ENCODE measurements at regions not wholly inside any gene's neighbourhood (a gene's known extent, or its start where the extent isn't known, plus 50 kb on each side); places are given as distances from the start of the nearest gene placed in this dataset.
"Not testable (repeated sequence)": the region's sequence is repeated elsewhere in the genome, so short reads cannot be mapped to it uniquely, and the experiment has no call there.

GRCh38 chr3:104445252-104445919, 921.3 kb upstream of the ALCAM start:
- intact Hi-C loops (cut with micrococcal nuclease) = not testable (repeated sequence)

- intact Hi-C loops (cut with micrococcal nuclease) = no loop called here
Measured at GRCh38 chr3:104447681-104448080, 919.0 kb upstream of the ALCAM start.

DNA sequence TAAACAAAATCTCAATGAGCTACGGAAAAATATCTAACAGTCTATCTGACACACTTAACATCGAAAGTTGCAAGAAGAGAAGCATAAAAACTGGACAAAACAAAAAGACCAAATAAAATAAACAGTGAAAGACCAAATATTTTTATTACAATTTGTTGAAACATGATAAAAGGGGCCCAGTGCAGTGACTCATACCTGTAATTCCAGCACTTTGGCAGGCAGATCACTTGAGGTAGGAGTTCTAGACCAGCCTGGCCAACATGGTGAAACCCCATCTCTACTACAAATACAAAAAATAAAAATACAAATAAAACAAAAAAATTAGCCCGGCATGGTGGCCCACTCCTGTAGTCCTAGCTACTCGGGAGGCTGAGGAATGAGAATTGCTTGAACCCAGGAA, 914.0 kb upstream of the ALCAM start:
- intact Hi-C loops (cut with micrococcal nuclease) = no loop called here

DNA sequence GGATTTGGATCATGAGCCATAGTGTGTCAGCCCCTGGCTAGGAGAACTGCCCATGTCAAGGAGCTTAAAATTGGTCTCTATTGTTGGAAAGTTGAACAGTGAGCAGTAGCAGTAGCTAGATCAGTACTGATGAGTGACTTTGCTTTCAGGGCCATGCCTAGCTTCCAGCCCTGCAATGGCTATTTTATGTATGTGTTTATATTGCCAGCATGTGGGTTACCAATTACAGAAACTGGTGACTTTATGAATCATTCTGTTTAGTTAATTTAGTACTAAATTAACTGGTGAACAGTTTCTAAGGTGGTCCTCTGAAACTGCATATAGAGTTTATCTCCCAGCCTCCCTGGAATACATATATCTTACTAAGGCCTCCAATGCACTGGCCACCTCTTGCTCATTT, 908.1 kb upstream of the ALCAM start:
- intact Hi-C loops (cut with micrococcal nuclease) = no loop called here

GRCh38 chr3:104460477-104461406, 906.0 kb upstream of the ALCAM start:
- intact Hi-C loops (cut with micrococcal nuclease) = no loop called here

DNA sequence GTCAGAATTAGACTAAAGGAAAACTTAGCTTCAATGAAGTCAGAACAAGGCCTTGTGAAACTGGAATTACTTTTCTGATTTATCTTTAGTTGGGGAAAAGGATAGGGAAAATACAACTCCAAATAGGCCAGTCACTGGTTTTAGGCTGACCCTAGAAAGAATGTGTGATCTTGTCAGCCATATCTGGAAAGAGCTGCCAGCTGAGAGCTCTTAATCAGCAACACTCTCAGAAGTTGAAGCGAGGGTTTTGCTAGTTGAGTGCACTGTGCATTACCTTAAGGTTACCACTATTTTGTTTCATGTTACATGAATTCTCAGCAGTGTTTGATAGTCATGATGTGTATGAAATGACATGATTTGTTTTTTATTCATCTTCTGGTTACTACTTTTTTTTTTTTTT, 905.3 kb upstream of the ALCAM start:
- intact Hi-C loops (cut with micrococcal nuclease) = no loop called here

DNA sequence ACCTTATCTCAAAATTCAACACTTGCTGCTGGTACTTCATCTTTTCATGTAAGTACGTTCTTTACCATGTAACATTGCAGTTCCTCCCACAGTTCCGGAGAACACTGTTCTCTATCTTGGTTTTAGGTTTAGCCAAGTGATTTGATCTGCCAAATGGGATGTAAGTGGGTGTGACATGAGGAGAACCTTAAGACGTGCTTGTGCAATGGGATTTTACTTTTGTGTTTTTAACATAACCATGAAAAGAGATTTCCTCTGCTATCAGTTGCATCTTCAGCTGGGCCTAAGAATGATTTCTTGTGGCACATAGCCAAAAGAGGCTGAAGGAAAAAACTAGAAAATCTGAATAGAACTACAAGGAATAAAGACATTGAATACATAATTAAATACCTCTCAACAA, 894.5 kb upstream of the ALCAM start:
- intact Hi-C loops (cut with micrococcal nuclease) = no loop called here

GRCh38 chr3:104474011-104474410, 892.7 kb upstream of the ALCAM start:
- intact Hi-C loops (cut with micrococcal nuclease) = no loop called here

DNA sequence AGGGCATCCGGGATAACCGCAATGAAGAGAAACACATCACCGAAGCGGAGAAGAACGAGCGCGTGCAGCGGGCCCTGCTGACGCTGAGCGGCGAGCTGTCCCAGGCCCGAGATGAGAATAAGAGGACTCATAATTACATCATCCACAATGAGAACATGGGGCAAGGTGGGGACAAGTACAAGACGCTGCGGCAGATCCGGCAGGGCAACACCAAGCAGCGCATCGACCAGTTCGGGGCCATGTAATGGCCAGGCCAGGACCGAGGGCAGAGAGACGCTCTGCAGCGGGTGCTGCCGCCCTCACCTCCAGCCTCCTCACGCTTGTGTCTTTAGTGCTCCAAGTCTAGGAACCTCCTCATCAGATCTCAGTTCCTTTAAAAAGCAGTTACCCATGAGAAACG, 863.7 kb upstream of the ALCAM start:
- intact Hi-C loops (cut with micrococcal nuclease) = no loop called here

DNA sequence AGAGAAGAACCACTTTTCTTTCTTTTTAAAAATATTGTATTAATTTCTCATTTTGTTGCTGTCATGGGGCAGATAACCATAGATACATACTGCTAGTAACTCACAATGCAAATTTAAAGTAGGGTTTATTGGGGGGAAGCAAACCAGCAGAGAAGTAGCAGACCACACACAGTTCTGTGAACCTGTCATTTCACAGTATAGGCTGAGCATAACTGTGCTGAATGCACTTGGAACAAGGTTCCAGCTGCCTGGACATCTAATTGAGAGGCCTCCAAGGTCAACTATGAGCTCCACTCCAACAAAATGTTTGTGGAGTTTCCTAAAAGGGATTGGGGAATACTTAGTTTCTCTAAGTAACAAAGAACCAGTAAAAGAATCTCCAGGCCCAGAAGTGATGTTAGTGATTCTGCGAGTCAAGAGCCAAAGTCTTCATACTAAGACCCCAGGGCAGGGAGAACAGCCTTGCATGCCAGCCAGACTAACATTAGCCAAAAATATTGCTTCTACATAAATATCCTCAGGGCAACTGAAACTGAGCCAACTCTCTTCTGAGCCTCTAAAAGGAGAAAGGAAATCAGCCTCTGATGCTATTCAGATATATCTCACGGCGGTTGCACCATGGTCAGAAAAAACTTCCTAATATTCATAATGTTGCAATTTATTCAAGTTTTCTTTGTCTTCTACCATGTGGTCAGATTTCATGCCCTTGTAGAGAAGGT, 856.4 kb upstream of the ALCAM start:
- intact Hi-C loops (cut with micrococcal nuclease) = loop anchor here (10.0 kb wide), 1 partner anchor 1585 kb away; no protein-coding TSS in a partner anchor

DNA sequence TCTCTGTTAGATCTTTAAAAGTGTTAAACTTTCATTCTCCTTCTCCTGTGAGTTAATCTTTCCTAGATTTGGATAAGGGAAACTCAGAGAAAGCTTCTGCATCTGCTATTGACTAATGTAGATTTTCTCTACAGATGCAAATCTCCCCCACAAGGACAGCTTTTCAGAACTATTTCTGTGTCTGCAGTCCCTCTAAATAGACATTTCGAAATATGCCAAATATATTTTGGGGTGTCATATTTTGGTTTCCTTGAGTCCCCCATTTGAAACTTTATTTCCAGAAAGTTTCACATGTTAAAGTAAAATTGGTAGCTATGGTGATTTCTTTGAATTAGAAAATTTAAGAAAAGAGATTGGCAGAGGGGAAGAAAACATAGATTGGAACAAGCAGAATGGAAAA, 852.3 kb upstream of the ALCAM start:
- intact Hi-C loops (cut with micrococcal nuclease) = loop anchor here (10.0 kb wide), 1 partner anchor 1590 kb away; no protein-coding TSS in a partner anchor

GRCh38 chr3:104514776-104515175, 851.9 kb upstream of the ALCAM start:
- intact Hi-C loops (cut with micrococcal nuclease) = loop anchor here (10.0 kb wide), 1 partner anchor 1590 kb away; no protein-coding TSS in a partner anchor

DNA sequence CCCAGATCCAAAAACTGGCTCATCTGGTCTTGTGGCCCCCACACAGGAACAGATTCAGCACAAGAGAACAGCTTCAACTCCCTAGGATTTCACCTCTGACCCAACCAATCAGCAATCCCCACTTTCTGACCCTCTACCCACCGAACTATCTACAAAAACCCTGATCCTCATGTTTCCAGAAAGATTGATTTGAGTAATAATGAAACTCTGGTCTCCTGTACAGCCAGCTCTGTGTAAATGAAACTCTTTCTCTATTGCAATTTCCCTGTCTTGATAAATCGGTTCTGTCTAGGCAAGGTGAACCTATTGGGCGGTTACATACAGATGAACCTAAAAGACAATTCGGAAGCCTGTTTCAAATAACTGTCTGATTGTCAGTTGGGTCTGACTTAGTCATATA, 847.6 kb upstream of the ALCAM start:
- intact Hi-C loops (cut with micrococcal nuclease) = loop anchor here (10.0 kb wide), 1 partner anchor 1594 kb away; no protein-coding TSS in a partner anchor

GRCh38 chr3:104519468-104520227, 847.1 kb upstream of the ALCAM start:
- intact Hi-C loops (cut with micrococcal nuclease) = loop anchor here (10.0 kb wide), 1 partner anchor 1595 kb away; no protein-coding TSS in a partner anchor

DNA sequence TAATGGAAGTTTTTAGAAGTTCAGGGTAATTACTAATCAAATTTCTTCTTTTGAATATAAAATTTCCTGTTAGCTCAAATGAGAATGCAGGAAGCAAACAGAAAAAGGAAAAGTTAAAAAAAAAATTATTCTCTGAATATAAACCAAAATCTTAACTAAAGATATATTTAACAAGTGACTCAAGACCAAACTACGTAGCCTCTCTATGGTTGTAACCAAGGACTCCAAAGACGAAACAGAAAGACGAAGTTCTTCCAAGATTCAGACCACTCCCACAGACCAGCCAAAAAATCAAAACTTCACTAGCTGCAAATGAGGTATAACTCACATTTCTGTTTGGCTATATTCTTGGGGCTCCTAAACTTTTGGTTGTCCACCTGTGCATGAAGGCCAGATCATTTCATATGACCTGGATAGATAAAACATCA, 846.5 kb upstream of the ALCAM start:
- intact Hi-C loops (cut with micrococcal nuclease) = no loop called here

GRCh38 chr3:104521606-104522336, 844.9 kb upstream of the ALCAM start:
- intact Hi-C loops (cut with micrococcal nuclease) = no loop called here

GRCh38 chr3:104523136-104523535, 843.6 kb upstream of the ALCAM start:
- intact Hi-C loops (cut with micrococcal nuclease) = no loop called here

- intact Hi-C loops (cut with micrococcal nuclease) = no loop called here
Measured at GRCh38 chr3:104526901-104527401, 839.8 kb upstream of the ALCAM start.

- intact Hi-C loops (cut with micrococcal nuclease) = no loop called here
Measured at GRCh38 chr3:104530934-104531333, 835.8 kb upstream of the ALCAM start.

GRCh38 chr3:104536715-104537114, 830.0 kb upstream of the ALCAM start:
- intact Hi-C loops (cut with micrococcal nuclease) = no loop called here

All from T-helper 2 cell treated with Interferon-gamma antibody and Interleukin-4, amounts not matched to agents 100 ng/mL and 5 ng/mL, for 36 hours (primary cell).